Mucosa of gallbladder (tissue), 1 donor: ENCODE measurements at regions not wholly inside any gene's neighbourhood (a gene's known extent, or its start where the extent isn't known, plus 50 kb on each side); places are given as distances from the start of the nearest gene placed in this dataset.
"Not testable (repeated sequence)": the region's sequence is repeated elsewhere in the genome, so short reads cannot be mapped to it uniquely, and the experiment has no call there.

Source experiments
- DNase-seq: peaks from one replicate; pipeline ENCODE4 v3.0.0-alpha.2; 2020; ENCODE audit warnings: low spot score
- donor health status: DM: no; HTN: no; CAD: no.

DNA sequence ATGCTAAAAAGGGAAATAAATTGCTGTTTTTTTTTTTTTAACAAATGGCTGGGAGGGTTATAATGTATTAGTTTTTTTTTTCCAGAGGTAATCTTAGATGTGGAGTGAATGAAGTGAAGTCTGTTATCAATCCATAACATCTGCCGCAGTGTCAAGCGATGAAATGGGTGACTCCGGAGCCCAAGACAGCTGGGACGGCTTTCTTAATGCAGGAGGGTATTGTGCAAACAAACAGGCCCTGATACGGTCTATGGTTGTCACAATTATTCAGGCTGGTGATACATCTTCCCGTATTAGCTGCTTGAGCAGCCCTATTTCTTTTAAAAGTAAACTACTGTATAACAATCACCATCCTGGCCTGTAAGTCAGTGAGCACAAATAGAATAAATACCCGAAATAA, 1231.2 kb downstream of the GATA3 start:
- DNase-seq = no peak

GRCh38 chr10:9289811-9290210, 1235.3 kb downstream of the GATA3 start:
- DNase-seq = no peak

- DNase-seq = no peak
Observed at GRCh38 chr10:9291081-9291480, 1236.6 kb downstream of the GATA3 start.

GRCh38 chr10:9294132-9294663, 1239.7 kb downstream of the GATA3 start:
- no peak for DNase-seq

GRCh38 chr10:9294865-9295264, 1240.4 kb downstream of the GATA3 start:
- no peak for DNase-seq

- DNase-seq = no peak
Observed at GRCh38 chr10:9296190-9296589, 1241.7 kb downstream of the GATA3 start.

- DNase-seq = no peak
Observed at GRCh38 chr10:9297580-9297979, 1243.1 kb downstream of the GATA3 start.

DNA sequence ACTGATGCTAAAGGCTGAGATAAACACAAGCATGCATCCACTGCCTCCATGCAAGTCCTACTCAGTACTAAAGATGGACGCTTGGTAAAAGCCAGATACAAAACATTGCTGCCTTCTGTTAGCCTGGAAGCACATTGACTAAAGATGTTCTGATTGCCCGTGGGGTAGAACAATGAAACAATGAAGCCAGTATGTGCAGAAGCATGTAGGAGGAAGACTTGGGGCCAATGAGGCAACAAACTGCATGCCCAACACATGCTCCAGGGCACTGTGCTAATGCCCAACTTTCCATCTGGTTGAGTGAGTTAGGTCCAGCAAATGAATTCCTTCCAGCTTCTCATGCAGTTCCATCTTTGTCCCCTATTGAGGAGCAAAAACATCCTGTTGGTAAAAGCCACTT, 1245.5 kb downstream of the GATA3 start:
- DNase-seq = no peak

- no peak for DNase-seq
Observed at GRCh38 chr10:9301148-9301547, 1246.7 kb downstream of the GATA3 start.

DNA sequence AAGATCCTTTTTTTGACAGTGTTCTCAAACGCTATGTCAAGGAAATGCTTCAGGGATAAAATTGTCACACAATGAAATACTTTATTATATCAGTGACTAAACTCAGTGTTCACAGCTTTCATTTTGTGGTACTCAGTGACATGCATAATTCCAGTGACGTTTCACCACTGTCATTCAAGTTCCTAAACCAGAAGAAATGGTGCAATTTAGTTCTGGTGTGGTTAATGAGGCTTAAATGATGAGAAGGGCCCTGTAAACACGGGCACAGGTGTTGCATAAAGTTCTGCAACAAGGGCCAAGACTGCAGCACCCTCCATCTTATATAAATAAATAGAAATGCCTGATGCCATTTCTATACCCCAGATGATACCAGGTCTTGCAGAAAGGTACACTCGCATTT, 1247.1 kb downstream of the GATA3 start:
- no peak for DNase-seq

DNA sequence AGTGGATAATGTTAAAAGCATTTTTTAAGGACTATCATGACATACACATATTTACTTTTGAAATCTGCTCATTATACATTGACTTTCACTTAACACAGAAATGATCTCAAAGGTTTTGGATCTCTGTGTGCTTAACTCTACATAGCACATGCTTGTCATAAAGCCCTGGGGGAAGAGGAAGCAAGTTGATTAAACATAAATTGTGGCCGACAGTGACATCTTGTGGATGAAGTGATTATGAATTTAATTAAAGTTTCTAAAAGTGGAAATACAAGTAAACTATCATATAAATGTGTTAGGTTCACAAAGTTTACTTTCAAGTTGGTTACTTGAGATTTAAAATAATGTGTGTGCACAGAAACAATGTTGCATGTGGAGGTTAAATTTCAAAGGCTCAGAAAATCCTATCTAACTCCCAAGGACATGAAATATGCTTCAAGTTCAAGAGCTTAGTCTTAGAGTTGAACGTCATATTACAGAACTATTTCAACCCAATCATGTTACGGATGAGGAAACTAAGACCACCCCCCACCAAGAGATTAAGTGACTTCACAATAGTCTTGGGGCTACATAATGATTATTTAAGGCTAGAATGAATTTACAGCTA, 1247.8 kb downstream of the GATA3 start:
- DNase-seq = no peak

- no peak for DNase-seq
Observed at GRCh38 chr10:9305018-9305655, 1250.6 kb downstream of the GATA3 start.

DNA sequence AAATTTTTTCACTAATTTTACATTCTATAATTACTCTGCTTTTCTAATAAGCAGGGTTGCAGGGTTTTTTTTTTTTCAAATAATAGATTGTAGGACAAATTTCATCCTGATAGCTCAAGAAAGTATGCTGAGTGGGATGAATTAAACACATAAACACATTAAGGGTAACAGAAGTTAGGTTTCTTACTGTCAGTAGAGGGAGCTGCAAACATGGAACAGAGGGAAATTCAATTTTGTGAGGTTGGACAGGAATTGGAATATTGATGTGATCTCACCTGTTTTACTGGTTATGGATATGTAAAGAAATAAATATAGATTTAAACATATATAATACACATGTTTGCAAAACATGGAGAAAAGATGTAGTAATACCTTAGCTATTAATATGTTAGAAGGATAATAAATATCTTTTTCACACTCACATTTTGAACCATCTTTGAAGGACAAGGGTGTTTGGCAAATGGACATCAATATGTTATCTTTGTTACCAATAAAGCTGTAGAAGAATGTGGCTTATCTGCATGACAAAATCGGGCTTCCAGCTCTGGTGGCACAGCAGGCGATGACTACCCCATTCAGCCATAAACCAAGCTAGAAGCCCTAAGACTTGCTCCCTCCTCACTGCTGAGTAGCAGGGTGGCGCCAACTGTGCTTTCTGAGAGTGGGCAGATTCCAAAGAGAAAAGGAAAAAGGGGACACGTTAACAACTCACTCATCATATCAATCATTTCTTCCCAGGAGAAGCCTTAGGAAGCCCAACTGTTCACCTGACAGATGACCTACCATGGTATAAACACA, 1257.4 kb downstream of the GATA3 start:
- DNase-seq = no peak

DNA sequence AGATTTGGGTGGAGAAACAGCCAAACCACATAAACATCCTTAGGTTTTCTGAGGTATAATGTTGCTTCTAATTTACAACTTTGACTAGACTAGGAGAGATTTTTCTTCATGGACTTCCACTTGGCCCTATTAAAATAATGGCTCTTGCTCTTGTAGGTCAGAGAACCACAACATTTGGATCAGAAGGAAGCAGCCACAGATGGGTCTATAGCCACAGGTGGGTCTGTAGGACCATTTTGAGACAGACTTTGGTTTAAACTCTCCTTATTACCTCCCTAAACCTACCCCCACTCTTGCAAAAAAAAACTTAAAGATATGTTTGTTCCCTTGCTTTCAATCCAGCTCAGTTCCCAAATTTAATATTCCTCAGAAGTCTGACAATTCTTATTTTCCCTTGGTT, 1260.8 kb downstream of the GATA3 start:
- no peak for DNase-seq

GRCh38 chr10:9331583-9332008, 1277.1 kb downstream of the GATA3 start:
- no peak for DNase-seq

- no peak for DNase-seq
Observed at GRCh38 chr10:9334270-9334669, 1279.8 kb downstream of the GATA3 start.

- DNase-seq = no peak
Observed at GRCh38 chr10:9339716-9340115, 1285.2 kb downstream of the GATA3 start.

GRCh38 chr10:9342885-9343570, 1288.5 kb downstream of the GATA3 start:
- DNase-seq = no peak

DNA sequence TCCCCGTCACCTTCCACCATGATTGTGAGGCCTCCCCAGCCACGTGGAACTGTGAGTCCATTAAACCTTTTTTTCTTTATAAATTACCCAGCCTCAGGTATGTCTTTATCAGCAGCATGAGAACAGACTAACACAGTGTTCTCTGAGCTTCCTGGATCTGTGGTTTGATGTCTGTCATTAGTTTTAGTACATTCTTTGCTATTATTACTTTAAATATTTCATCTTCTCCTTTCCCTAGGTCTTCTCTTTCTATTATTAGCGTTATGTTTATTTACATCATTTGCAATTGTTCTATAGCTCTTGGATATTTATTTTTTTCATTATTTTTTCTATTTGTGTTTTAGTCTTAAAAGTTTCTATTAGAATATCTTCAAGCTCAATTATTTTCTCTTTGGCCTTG, 1293.4 kb downstream of the GATA3 start:
- DNase-seq = not testable (repeated sequence)

GRCh38 chr10:9357471-9357870, 1303.0 kb downstream of the GATA3 start:
- no peak for DNase-seq

GRCh38 chr10:9362721-9363120, 1308.2 kb downstream of the GATA3 start:
- DNase-seq = no peak

DNA sequence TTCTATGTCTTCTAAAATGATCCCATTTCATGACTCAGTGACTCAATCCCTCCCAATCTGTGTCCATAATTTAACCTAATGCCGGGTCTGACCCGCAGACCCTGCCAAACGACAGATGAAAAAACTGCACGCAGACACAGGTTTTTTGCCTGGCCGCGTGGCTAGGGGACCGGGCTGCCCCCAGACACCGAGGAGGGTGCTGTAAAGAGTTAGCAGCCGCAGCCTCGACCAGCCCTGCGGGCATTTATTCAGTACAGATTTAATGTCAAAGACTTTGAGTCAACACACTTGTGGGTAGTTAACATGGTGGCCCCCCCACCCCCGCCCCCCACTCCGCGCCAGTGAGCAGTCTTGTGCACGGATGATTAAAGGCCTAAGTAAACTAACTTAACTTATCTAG, 1324.7 kb downstream of the GATA3 start:
- no peak for DNase-seq
